ENCODE measurements at regions not wholly inside any gene's neighbourhood (a gene's known extent, or its start where the extent isn't known, plus 50 kb on each side); places are given as distances from the start of the nearest gene placed in this dataset.
A peak's percentile ranks its signal among the peaks of the same experiment; 100 is the strongest.

DNA sequence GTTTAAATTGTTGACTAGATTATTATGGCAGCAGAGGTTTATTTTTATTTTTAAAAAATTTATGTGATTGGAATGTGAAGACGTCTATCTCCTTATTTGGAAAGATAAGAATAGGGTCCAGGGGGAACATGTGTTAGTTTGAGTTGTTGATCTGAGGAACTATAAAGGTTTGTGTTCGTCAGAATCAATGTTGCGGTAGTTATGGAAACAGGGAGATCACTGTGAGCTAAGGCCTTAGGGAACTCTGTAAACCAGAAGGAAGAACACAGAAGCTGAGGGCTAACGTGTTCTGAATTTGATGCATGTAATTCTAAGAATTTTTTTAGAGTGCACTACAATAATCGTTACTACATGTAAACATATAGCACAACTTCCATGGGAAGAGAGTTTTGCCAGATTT is 168.5 kb upstream of the ZSWIM2 start:
- no peak overlapping the region for H3K4me3 ChIP-seq (ENCODE audit: low read depth, low read length)
- TF ChIP-seq, protein P1, sequence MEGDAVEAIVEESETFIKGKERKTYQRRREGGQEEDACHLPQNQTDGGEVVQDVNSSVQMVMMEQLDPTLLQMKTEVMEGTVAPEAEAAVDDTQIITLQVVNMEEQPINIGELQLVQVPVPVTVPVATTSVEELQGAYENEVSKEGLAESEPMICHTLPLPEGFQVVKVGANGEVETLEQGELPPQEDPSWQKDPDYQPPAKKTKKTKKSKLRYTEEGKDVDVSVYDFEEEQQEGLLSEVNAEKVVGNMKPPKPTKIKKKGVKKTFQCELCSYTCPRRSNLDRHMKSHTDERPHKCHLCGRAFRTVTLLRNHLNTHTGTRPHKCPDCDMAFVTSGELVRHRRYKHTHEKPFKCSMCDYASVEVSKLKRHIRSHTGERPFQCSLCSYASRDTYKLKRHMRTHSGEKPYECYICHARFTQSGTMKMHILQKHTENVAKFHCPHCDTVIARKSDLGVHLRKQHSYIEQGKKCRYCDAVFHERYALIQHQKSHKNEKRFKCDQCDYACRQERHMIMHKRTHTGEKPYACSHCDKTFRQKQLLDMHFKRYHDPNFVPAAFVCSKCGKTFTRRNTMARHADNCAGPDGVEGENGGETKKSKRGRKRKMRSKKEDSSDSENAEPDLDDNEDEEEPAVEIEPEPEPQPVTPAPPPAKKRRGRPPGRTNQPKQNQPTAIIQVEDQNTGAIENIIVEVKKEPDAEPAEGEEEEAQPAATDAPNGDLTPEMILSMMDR (IDR thresholded peaks at IDR 0.05; ENCODE audit: low read depth, low read length) = no peak

DNA sequence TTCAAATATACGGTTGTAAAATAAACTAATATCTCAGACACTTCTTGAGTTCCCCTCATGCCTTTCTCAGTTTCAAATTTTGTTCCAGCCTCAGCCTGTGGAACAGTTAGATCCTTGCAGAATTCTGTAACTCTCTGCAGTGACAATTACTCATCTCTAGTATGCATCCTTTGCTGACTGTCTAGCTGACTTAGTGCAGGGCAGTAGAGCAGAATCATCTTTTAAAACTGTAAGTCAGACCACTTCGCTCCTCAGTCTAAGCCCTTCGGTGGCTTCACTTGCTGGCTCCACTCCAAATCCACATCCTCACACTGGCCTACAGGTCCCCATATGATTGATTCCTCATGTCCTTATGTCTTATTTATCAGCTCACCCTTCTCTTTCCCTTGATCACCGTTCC is 164.1 kb upstream of the ZSWIM2 start:
- TF ChIP-seq, protein P1 (IDR thresholded peaks at IDR 0.05; ENCODE audit: low read depth, low read length) = no peak
- H3K4me3 ChIP-seq (ENCODE audit: low read depth, low read length) = no peak overlapping the region

DNA sequence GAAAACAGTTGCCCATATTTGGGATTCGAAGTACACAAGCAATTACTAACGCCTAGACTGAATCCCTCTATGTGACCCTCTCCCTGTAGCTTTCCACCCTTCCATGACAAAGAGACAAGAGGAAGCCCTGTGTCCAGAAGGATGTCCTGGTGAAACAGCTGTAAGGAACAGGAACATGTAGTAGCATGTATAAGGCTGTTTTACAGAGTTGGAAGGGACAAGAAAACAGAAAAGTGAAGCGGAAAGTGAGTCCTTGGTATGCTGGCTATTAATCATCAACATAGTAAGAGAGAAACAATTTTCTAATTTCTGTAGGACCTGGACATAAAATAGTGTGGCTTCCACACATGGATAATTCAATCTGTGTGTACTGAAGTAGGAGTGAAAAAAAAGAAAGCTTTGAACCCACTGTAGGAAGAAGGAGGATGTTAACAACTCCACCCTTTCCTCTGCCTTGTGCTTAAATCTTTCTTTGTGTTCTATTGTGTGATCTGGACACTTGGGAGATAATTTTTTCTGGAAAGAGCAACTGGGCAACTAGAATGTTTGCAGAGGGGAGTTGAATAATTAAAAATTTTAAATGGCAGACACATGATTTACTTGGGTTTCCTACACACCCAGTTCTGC is 162.3 kb upstream of the ZSWIM2 start:
- no peak overlapping the region for H3K4me3 ChIP-seq (ENCODE audit: low read depth, low read length)
- TF ChIP-seq, protein P1 (IDR thresholded peaks at IDR 0.05; ENCODE audit: low read depth, low read length) = no peak

DNA sequence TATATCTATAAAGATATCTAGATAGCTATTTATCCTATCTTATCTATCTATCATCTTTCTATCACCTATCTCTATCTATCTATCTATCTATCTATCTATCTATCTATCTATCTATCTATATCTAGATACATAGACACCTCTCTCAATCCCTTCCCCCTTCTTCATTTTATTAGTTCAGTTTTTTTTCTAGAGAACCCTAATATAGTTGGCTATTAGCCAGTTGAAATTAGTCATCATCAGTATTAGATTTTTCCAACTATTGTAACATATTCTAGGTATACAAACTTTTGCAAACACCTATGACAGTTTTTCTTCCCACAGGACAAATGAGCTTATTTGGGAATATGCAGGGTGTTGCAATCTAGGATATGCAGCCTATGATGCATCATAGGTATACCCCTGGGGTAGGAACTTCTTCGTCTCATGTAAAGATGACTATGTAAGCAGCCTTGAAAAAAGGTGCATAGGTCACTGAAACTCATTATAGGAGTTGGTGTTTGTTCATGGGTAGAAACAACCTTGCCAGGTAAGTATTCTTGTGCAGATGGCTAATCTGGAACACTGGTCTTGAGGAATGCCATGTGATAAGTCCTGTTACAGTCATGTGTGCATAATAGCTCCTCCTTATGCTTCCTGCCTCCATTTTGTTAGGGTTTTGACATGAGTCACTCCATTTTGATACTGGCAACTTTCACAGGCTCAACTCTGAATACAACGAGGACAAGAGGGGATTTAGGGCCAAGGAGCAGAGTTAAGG is 160.7 kb upstream of the ZSWIM2 start:
- H3K4me3 ChIP-seq (ENCODE audit: low read depth, low read length) = no peak overlapping the region
- TF ChIP-seq, protein P1 (IDR thresholded peaks at IDR 0.05; ENCODE audit: low read depth, low read length) = no peak

DNA sequence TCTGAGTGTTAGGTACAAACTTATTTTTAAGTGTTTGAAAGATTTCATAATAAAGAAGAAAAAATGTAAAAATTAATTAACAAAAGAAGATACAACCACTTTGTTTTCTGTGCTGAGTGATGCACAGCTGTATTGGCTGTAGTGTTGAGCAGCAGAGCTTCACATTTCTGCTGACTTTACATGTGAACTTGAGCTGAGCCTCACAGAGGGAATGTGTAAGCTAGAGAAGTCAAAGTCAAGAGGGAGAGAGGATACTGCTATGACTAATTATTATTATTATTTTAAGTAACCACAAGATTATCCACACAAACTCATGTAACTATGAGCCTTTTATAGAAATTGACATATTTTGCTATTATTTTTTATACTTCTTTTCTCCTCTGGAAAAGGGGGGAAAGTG is 159.1 kb upstream of the ZSWIM2 start:
- H3K4me3 ChIP-seq (ENCODE audit: low read depth, low read length) = no peak overlapping the region
- TF ChIP-seq, protein P1 (IDR thresholded peaks at IDR 0.05; ENCODE audit: low read depth, low read length) = no peak

DNA sequence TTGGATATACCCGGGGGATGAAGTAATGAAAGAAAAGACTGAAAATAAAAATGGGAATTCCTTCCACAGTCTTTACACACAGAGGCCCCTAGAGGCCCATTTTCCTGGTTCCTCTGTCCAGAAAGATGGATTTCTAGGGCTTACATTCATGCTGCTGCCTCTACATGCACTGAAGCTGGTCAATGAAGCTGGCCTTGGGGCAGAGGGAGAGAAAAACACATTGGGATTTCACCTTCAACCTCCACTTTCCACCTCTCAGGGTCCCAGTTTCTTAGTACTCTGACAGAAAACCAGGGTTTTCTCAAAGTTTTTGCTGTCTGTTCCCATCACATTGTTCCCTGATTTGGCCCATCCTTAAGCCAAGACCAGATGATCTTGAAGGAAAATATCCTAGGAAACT is 154.6 kb upstream of the ZSWIM2 start:
- H3K4me3 ChIP-seq (ENCODE audit: low read depth, low read length) = peak overlapping the region; percentile 32
- TF ChIP-seq, protein P1 (IDR thresholded peaks at IDR 0.05; ENCODE audit: low read depth, low read length) = no peak

DNA sequence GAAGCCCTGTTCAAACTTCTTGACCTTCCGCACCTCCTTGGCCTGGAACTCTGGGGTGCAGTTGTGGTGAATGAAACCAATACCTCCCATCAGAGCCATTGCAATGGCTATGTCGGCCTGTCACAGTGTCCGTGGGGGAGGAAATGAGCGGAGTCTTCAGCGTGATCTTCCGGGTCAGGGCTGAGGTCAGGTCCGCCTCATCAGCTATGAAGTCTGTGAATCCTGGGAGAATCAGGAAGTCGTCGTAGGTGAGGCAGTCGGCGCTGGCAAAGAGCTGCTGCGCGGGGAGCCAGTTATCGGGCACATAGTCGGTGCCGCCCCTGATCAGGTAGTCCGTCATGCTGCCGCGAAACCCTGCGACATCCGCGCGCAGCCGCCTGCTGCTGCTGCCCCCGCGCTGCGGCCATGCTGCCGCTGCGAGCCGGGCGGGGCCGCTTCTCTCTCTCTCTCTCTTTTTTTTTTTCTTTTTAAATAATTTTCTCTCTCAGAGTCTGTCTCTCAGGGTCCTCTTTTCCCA is 154.1 kb upstream of the ZSWIM2 start:
- peak overlapping the region; percentile 32 for H3K4me3 ChIP-seq (ENCODE audit: low read depth, low read length)
- TF ChIP-seq, protein P1 (IDR thresholded peaks at IDR 0.05; ENCODE audit: low read depth, low read length) = no peak
